Right kidney (tissue), 1 donor: ENCODE measurements at regions not wholly inside any gene's neighbourhood (a gene's known extent, or its start where the extent isn't known, plus 50 kb on each side); places are given as distances from the start of the nearest gene placed in this dataset.
"Not testable (repeated sequence)": the region's sequence is repeated elsewhere in the genome, so short reads cannot be mapped to it uniquely, and the experiment has no call there.

ENCODE experiments used
- DNase-seq: peaks from one replicate; pipeline ENCODE4 v3.0.0-alpha.2; 2016

- peak; percentile 46 for DNase-seq
Observed at GRCh38 chr21:28516991-28517592, 475.6 kb downstream of the LTN1 start.

GRCh38 chr21:28516021-28516420 lies 476.7 kb downstream of the LTN1 start:
- no peak for DNase-seq

GRCh38 chr21:28513428-28513827 lies 479.2 kb downstream of the LTN1 start:
- DNase-seq, result no peak

- DNase-seq, result no peak
Observed at GRCh38 chr21:28509031-28509430, 483.6 kb downstream of the LTN1 start.

- DNase-seq, result no peak
Observed at GRCh38 chr21:28508126-28508525, 484.6 kb downstream of the LTN1 start.

- DNase-seq, result no peak
Observed at GRCh38 chr21:28496517-28496916, 496.2 kb downstream of the LTN1 start.

GRCh38 chr21:28492127-28492526 lies 500.6 kb downstream of the LTN1 start:
- no peak for DNase-seq

- DNase-seq, result no peak
Observed at GRCh38 chr21:28489821-28490350, 502.8 kb downstream of the LTN1 start.

- DNase-seq, result no peak
Observed at GRCh38 chr21:28489162-28489561, 503.5 kb downstream of the LTN1 start.

- DNase-seq, result no peak
Observed at GRCh38 chr21:28487455-28488070, 505.1 kb downstream of the LTN1 start.

GRCh38 chr21:28485301-28486022 lies 507.2 kb downstream of the LTN1 start:
- DNase-seq, result no peak

- DNase-seq, result no peak
Observed at GRCh38 chr21:28483301-28484035, 509.2 kb downstream of the LTN1 start.

GRCh38 chr21:28482657-28483056 lies 510.0 kb downstream of the LTN1 start:
- DNase-seq, result no peak

GRCh38 chr21:28480470-28480869 lies 512.2 kb downstream of the LTN1 start:
- DNase-seq, result no peak

GRCh38 chr21:28473530-28474220 lies 519.0 kb downstream of the LTN1 start:
- no peak for DNase-seq

- not testable (repeated sequence) for DNase-seq
Observed at GRCh38 chr21:28472543-28472942, 520.1 kb downstream of the LTN1 start.

GRCh38 chr21:28464988-28465387 lies 527.7 kb downstream of the LTN1 start:
- DNase-seq, result no peak

- DNase-seq, result no peak
Observed at GRCh38 chr21:28464095-28464494, 528.6 kb downstream of the LTN1 start.

GRCh38 chr21:28459193-28459592 lies 533.5 kb downstream of the LTN1 start:
- DNase-seq, result no peak

GRCh38 chr21:28458446-28458845 lies 534.2 kb downstream of the LTN1 start:
- DNase-seq, result no peak

GRCh38 chr21:28455253-28455600 lies 537.5 kb downstream of the LTN1 start:
- DNase-seq, result no peak

- DNase-seq, result no peak
Observed at GRCh38 chr21:28454564-28455252, 538.0 kb downstream of the LTN1 start.
